WTC11 (cell line): ENCODE measurements at regions not wholly inside any gene's neighbourhood (a gene's known extent, or its start where the extent isn't known, plus 50 kb on each side); places are given as distances from the start of the nearest gene placed in this dataset.

Experiments used
- CREB1 ChIP-seq: sonication (generic); formaldehyde crosslinking; IDR thresholded peaks from 2 replicates; pipeline ENCODE4 v1.8.0; 2023; ENCODE audit warnings: mild to moderate bottlenecking, missing genetic modification reagents
- ELF4 ChIP-seq: sonication (generic); formaldehyde crosslinking; IDR thresholded peaks from 2 replicates; pipeline ENCODE4 v1.8.1; 2022; ENCODE audit warnings: low read depth, mild to moderate bottlenecking, moderate library complexity, missing genetic modification reagents
- ESRRA ChIP-seq: sonication (generic); formaldehyde crosslinking; IDR thresholded peaks from 2 replicates; pipeline ENCODE4 v1.8.1; 2022; ENCODE audit warnings: mild to moderate bottlenecking, missing genetic modification reagents, borderline replicate concordance
- JUN ChIP-seq: sonication (generic); formaldehyde crosslinking; IDR thresholded peaks from 2 replicates; pipeline ENCODE4 v1.8.0; 2023; ENCODE audit warnings: mild to moderate bottlenecking, missing genetic modification reagents
- ZNF317 ChIP-seq: sonication (generic); formaldehyde crosslinking; IDR thresholded peaks from 2 replicates; pipeline ENCODE4 v1.8.1; 2023; ENCODE audit warnings: low read depth, mild to moderate bottlenecking, moderate library complexity, missing genetic modification reagents, borderline replicate concordance
- TF ChIP-seq, protein P1 (sequence below): sonication (generic); formaldehyde crosslinking; IDR thresholded peaks from 2 replicates; pipeline ENCODE4 v1.8.0; 2022; ENCODE audit warnings: mild to moderate bottlenecking, missing genetic modification reagents
- TF ChIP-seq, protein P2 (sequence below): fragments of 200-600 bp; IDR thresholded peaks from 2 replicates; pipeline ENCODE4 v1.8.0; 2022; ENCODE audit warnings: antibody characterized with exemption
- TF ChIP-seq, protein P3 (sequence below): sonication (generic); formaldehyde crosslinking; IDR thresholded peaks from 2 replicates; pipeline ENCODE4 v1.8.1; 2023; ENCODE audit warnings: mild to moderate bottlenecking, moderate library complexity, missing genetic modification reagents
- TF ChIP-seq, protein P4 (sequence below): sonication (generic); formaldehyde crosslinking; conservative IDR thresholded peaks from 2 replicates; pipeline ENCODE4 v1.8.1; 2022; ENCODE audit warnings: mild to moderate bottlenecking, missing genetic modification reagents
- TF ChIP-seq, protein P5 (sequence below): sonication (generic); formaldehyde crosslinking; IDR thresholded peaks from 2 replicates; pipeline ENCODE4 v1.8.0; 2023; ENCODE audit warnings: missing genetic modification reagents
- TF ChIP-seq, protein P6 (sequence below): sonication (generic); formaldehyde crosslinking; IDR thresholded peaks from 2 replicates; pipeline ENCODE4 v1.8.0; 2022; ENCODE audit warnings: mild to moderate bottlenecking, missing genetic modification reagents
- TF ChIP-seq, protein P7 (sequence below): sonication (generic); formaldehyde crosslinking; IDR thresholded peaks from 2 replicates; pipeline ENCODE4 v1.8.1; 2022; ENCODE audit warnings: mild to moderate bottlenecking, missing genetic modification reagents, moderate library complexity, borderline replicate concordance
- TF ChIP-seq, protein P8 (sequence below): sonication (generic); formaldehyde crosslinking; IDR thresholded peaks from 2 replicates; pipeline ENCODE4 v1.8.1; 2022; ENCODE audit warnings: low read depth, missing genetic modification reagents, borderline replicate concordance

DNA sequence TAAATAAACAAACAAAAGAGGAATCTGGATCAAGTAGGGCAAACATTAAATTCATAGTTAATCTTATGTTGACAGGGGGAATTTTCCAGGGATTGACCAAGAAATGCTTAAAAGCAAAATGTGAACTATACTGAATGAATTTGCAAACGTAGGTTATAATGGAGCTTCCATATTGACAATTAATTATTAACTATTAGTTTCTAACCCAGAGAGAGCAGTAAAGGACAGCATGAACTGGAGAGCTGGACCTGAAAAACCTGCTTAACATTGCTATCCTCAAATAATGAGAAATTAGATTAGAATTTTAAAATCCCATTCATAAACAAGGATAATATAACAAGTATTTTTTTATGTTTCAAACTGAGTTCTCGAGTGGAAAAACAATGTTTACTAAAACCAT lies 1089.6 kb downstream of the DNAJB9 start:
- TF ChIP-seq, protein P1, sequence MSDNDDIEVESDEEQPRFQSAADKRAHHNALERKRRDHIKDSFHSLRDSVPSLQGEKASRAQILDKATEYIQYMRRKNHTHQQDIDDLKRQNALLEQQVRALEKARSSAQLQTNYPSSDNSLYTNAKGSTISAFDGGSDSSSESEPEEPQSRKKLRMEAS: no peak
- TF ChIP-seq, protein P2, sequence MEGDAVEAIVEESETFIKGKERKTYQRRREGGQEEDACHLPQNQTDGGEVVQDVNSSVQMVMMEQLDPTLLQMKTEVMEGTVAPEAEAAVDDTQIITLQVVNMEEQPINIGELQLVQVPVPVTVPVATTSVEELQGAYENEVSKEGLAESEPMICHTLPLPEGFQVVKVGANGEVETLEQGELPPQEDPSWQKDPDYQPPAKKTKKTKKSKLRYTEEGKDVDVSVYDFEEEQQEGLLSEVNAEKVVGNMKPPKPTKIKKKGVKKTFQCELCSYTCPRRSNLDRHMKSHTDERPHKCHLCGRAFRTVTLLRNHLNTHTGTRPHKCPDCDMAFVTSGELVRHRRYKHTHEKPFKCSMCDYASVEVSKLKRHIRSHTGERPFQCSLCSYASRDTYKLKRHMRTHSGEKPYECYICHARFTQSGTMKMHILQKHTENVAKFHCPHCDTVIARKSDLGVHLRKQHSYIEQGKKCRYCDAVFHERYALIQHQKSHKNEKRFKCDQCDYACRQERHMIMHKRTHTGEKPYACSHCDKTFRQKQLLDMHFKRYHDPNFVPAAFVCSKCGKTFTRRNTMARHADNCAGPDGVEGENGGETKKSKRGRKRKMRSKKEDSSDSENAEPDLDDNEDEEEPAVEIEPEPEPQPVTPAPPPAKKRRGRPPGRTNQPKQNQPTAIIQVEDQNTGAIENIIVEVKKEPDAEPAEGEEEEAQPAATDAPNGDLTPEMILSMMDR: no peak
- TF ChIP-seq, protein P3, sequence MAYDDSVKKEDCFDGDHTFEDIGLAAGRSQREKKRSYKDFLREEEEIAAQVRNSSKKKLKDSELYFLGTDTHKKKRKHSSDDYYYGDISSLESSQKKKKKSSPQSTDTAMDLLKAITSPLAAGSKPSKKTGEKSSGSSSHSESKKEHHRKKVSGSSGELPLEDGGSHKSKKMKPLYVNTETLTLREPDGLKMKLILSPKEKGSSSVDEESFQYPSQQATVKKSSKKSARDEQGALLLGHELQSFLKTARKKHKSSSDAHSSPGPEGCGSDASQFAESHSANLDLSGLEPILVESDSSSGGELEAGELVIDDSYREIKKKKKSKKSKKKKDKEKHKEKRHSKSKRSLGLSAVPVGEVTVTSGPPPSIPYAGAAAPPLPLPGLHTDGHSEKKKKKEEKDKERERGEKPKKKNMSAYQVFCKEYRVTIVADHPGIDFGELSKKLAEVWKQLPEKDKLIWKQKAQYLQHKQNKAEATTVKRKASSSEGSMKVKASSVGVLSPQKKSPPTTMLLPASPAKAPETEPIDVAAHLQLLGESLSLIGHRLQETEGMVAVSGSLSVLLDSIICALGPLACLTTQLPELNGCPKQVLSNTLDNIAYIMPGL (CRISPR knock-in tag): no peak
- TF ChIP-seq JUN (CRISPR knock-in tag) (no peak), ZNF317 (no peak), CREB1 (CRISPR knock-in tag) (no peak), ELF4 (CRISPR knock-in tag) (no peak), ESRRA (CRISPR knock-in tag) (no peak)
- TF ChIP-seq, protein P4, sequence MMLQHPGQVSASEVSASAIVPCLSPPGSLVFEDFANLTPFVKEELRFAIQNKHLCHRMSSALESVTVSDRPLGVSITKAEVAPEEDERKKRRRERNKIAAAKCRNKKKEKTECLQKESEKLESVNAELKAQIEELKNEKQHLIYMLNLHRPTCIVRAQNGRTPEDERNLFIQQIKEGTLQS: no peak
- TF ChIP-seq, protein P5, sequence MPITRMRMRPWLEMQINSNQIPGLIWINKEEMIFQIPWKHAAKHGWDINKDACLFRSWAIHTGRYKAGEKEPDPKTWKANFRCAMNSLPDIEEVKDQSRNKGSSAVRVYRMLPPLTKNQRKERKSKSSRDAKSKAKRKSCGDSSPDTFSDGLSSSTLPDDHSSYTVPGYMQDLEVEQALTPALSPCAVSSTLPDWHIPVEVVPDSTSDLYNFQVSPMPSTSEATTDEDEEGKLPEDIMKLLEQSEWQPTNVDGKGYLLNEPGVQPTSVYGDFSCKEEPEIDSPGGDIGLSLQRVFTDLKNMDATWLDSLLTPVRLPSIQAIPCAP (CRISPR knock-in tag): no peak
- TF ChIP-seq, protein P6, sequence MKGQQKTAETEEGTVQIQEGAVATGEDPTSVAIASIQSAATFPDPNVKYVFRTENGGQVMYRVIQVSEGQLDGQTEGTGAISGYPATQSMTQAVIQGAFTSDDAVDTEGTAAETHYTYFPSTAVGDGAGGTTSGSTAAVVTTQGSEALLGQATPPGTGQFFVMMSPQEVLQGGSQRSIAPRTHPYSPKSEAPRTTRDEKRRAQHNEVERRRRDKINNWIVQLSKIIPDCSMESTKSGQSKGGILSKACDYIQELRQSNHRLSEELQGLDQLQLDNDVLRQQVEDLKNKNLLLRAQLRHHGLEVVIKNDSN (CRISPR knock-in tag): no peak
- TF ChIP-seq, protein P7, sequence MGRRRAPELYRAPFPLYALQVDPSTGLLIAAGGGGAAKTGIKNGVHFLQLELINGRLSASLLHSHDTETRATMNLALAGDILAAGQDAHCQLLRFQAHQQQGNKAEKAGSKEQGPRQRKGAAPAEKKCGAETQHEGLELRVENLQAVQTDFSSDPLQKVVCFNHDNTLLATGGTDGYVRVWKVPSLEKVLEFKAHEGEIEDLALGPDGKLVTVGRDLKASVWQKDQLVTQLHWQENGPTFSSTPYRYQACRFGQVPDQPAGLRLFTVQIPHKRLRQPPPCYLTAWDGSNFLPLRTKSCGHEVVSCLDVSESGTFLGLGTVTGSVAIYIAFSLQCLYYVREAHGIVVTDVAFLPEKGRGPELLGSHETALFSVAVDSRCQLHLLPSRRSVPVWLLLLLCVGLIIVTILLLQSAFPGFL (CRISPR knock-in tag): no peak
- TF ChIP-seq, protein P8, sequence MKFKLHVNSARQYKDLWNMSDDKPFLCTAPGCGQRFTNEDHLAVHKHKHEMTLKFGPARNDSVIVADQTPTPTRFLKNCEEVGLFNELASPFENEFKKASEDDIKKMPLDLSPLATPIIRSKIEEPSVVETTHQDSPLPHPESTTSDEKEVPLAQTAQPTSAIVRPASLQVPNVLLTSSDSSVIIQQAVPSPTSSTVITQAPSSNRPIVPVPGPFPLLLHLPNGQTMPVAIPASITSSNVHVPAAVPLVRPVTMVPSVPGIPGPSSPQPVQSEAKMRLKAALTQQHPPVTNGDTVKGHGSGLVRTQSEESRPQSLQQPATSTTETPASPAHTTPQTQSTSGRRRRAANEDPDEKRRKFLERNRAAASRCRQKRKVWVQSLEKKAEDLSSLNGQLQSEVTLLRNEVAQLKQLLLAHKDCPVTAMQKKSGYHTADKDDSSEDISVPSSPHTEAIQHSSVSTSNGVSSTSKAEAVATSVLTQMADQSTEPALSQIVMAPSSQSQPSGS (CRISPR knock-in tag): no peak
